ENCODE measurements at regions not wholly inside any gene's neighbourhood (a gene's known extent, or its start where the extent isn't known, plus 50 kb on each side); places are given as distances from the start of the nearest gene placed in this dataset.
"Not testable (repeated sequence)": the region's sequence is repeated elsewhere in the genome, so short reads cannot be mapped to it uniquely, and the experiment has no call there.

DNA sequence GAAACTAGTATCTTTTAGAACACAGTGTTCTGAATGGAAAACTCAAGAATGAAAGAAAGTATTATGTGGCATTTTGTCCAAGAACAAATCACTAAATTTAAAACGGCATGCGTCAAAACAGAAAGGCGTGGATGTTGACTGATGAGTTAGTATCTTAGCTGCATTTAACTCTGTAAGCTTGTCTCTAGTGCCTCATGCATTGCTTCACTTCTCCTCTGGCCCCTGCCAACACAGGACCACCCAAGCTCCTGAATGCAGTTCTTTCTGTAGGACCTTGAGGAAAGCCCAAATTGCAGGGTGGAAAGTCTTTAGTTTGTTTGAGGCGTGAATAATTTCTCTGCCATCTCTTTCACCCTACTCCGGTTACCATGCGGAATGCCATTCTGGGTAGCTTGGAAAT is 632.2 kb downstream of the COL12A1 start:
- ChIA-PET POLR2A (no interaction called here), CTCF (no interaction called here)
- DNase-seq, result no peak
- H3K27me3 Mint-ChIP-seq, result no peaks in the 10 kb centered on the region
- no peak overlapping the region for H3K4me3 Mint-ChIP-seq
- H3K36me3 Mint-ChIP-seq (ENCODE audit: low read depth), result no peaks in the 10 kb centered on the region
- H3K27ac Mint-ChIP-seq, result no peak overlapping the region
- H3K9me3 Mint-ChIP-seq, result no peaks in the 10 kb centered on the region
- H3K4me1 Mint-ChIP-seq, result no peaks in the 10 kb centered on the region

DNA sequence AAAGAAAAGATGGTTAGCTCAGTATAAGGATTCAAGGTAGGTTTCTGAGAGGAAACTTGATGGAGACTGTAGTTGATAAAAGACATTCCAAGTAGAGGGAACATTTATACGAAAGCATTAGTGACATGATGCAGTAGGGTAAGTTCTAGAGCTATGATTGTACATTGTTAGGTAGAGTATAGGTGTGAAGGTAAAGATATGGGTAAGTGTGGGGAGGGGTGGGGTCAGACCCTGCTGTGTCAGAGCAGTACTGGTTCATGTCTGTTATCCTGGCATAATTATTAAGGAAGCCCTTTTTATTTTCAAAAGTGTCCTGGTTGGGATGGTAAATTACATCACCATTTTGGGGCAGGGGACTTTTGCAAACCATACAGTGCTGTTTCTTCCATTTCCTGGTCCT is 635.8 kb downstream of the COL12A1 start:
- H3K4me3 Mint-ChIP-seq, result no peak overlapping the region
- H3K4me1 Mint-ChIP-seq, result no peaks in the 10 kb centered on the region
- ChIA-PET POLR2A (no interaction called here), CTCF (no interaction called here)
- no peak overlapping the region for H3K27ac Mint-ChIP-seq
- no peaks in the 10 kb centered on the region for H3K27me3 Mint-ChIP-seq
- no peak for DNase-seq
- no peaks in the 10 kb centered on the region for H3K9me3 Mint-ChIP-seq
- no peaks in the 10 kb centered on the region for H3K36me3 Mint-ChIP-seq (ENCODE audit: low read depth)

DNA sequence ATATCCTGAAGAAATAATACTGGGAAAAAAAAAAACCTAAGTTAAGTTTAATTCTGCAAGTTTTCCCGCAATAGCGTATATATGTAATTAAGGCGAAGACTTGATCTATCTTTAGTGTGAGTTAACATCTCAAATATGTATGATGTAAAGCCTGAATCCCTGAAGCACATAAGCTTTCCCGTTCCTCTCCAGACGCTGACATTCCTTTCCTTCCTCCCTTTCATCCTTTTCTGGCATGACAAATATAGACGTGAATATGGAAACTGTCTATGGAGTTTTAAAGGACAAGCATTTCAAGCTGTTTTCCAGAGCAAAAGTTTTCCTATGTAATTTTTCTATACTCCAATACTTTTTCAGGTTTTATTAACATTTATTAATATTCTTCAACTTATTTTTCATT is 637.0 kb downstream of the COL12A1 start:
- no peaks in the 10 kb centered on the region for H3K4me1 Mint-ChIP-seq
- H3K27ac Mint-ChIP-seq, result no peak overlapping the region
- DNase-seq, result no peak
- no peaks in the 10 kb centered on the region for H3K27me3 Mint-ChIP-seq
- ChIA-PET POLR2A (no interaction called here), CTCF (no interaction called here)
- no peaks in the 10 kb centered on the region for H3K36me3 Mint-ChIP-seq (ENCODE audit: low read depth)
- H3K9me3 Mint-ChIP-seq, result no peaks in the 10 kb centered on the region
- no peak overlapping the region for H3K4me3 Mint-ChIP-seq

DNA sequence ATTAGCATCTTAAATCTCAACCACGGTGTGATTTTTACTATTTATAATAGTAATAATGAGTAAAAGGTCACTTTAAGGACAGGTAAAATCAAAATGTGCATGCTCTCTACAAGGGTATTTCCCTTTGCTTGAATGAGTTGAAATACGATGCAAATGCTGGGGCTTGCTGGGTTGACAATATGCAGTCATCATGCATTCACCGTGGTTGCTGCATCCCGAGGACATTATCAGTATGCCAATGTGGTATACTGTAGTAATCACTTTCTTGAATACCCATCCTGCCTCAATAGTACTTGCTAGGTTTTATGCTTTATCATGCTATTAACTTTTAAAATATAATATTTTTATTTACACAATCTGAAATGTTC is 637.9 kb downstream of the COL12A1 start:
- H3K27ac Mint-ChIP-seq; H3K36me3 Mint-ChIP-seq (ENCODE audit: low read depth); H3K9me3 Mint-ChIP-seq; CTCF ChIA-PET; H3K4me1 Mint-ChIP-seq; H3K4me3 Mint-ChIP-seq; H3K27me3 Mint-ChIP-seq; POLR2A ChIA-PET; DNase-seq: not testable (repeated sequence)

DNA sequence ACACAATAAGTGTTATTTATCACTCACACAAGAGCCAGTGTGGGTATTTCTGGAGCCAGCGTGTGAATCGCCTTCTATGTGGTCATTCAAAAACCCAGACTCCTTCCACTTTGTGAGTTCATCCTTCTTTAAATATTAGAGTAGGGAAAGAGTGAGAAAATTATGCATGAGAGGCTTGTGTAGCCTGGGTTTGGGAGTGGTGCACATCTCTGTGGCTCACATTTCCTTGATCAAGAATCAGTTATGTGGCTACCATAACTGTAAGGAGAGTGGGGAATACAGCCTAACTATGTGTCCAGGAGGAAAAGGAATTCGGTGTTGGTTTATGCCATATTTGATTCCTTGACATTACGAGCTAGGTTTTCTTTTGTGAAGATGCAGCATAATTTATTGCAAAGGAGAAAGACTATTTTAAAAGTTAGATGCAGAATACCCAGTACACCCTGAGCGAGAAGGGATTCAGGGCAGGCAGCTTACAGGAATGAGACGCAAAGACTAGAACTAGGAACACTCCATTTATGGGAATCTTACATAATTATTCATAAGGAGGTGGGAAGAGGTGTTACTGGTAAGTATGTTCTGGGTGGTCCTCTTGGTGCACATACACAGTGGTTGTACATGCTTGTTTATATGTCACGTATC is 638.5 kb downstream of the COL12A1 start:
- Mint-ChIP-seq H3K9me3 (no peaks in the 10 kb centered on the region), H3K27me3 (no peaks in the 10 kb centered on the region), H3K27ac (no peak overlapping the region), H3K36me3 (ENCODE audit: low read depth) (no peaks in the 10 kb centered on the region), H3K4me3 (no peak overlapping the region), H3K4me1 (no peaks in the 10 kb centered on the region)
- ChIA-PET POLR2A (no interaction called here), CTCF (no interaction called here)
- no peak for DNase-seq

DNA sequence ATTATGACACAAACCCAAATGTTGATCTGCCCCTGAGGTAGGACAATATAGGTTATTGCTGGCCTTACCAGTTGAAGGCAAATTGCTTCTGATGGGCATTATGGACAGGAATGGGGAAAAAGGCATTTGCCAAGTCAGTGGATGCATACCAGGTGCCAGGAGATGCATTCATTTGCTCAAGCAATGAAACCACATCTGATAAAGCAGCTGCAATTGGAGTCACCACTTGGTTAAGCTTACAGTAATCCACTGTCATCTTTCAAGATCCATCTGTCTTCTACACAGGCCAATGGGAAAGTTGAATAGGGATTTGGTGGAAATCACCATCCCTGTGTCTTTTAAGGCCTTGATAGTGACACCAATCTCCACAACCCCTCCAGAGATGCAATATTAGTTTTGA is 648.6 kb downstream of the COL12A1 start:
- Mint-ChIP-seq H3K27ac (no peak overlapping the region), H3K36me3 (ENCODE audit: low read depth) (no peaks in the 10 kb centered on the region), H3K9me3 (peaks cover 7% of the 10 kb centered on the region), H3K27me3 (no peaks in the 10 kb centered on the region), H3K4me1 (no peaks in the 10 kb centered on the region), H3K4me3 (no peak overlapping the region)
- ChIA-PET POLR2A (no interaction called here), CTCF (no interaction called here)
- DNase-seq, result no peak

DNA sequence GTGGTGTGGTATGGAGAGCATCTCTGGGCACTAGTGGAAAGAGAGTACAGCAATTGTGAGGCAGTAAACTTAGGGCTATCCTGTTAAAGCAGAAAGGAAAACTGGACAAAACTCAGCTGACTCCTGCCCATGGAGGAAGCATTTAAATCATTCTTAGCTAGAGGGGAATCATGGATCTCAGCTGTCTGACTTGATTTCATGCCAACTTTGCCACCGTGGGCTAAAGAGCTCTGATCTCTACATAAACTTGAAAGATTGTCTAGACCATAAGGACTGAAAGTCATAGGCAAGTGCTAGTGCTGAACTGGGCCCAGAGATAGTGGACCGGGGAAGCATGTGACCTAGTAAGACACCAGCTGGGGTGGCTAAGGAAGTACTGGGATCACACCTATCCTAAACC is 651.8 kb downstream of the COL12A1 start:
- CTCF ChIA-PET, result no interaction called here
- Mint-ChIP-seq H3K36me3 (ENCODE audit: low read depth) (no peaks in the 10 kb centered on the region), H3K4me3 (no peak overlapping the region), H3K4me1 (no peaks in the 10 kb centered on the region), H3K27ac (no peak overlapping the region), H3K9me3 (peaks cover 7% of the 10 kb centered on the region), H3K27me3 (no peaks in the 10 kb centered on the region)
- POLR2A ChIA-PET, result no interaction called here
- DNase-seq, result no peak

DNA sequence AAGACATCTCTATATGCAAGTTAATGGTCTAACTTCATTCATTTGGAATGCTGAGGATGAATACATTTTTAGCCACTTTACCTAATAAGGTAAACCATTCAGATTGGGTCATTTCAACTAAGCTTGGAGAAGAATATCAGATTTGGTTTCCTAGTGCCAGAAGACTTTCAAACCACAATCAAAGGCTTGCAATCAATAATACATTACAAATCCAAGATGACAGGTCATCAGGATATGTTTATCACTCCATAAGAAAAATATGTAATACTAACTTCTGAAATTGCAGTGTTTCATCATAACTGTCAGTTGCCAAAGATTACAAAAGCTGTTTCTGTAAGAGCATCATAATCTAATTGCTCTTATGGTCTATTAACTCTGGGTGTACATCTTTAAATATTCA is 654.0 kb downstream of the COL12A1 start:
- Mint-ChIP-seq H3K27me3 (no peaks in the 10 kb centered on the region), H3K36me3 (ENCODE audit: low read depth) (no peaks in the 10 kb centered on the region), H3K9me3 (peaks cover 10% of the 10 kb centered on the region), H3K4me1 (no peaks in the 10 kb centered on the region), H3K27ac (no peak overlapping the region), H3K4me3 (no peak overlapping the region)
- DNase-seq, result no peak
- CTCF ChIA-PET, result no interaction called here
- POLR2A ChIA-PET, result no interaction called here

DNA sequence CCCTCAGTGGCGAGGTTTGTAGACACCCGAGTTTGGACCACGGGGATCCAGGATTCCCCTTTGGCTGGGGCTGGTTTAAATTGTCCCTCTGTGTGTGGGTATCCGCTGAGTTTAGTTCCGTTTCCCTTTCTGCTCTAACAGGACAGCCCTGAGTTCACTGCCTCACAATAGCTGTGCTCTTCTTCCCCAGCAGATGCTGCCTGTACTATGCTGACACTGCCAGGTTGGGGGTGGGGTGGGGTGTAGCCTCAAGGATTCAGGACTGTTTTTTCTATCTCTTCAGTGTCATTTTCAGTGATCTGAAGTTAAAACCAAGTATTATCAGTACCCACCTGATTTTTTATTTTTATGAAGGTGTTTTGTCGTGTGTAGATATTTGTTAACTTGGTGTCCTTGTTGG is 655.0 kb downstream of the COL12A1 start:
- H3K27ac Mint-ChIP-seq, result no peak overlapping the region
- POLR2A ChIA-PET, result no interaction called here
- no peak for DNase-seq
- H3K36me3 Mint-ChIP-seq (ENCODE audit: low read depth), result no peaks in the 10 kb centered on the region
- no peak overlapping the region for H3K4me3 Mint-ChIP-seq
- CTCF ChIA-PET, result no interaction called here
- H3K27me3 Mint-ChIP-seq, result no peaks in the 10 kb centered on the region
- no peaks in the 10 kb centered on the region for H3K4me1 Mint-ChIP-seq
- peaks cover 8% of the 10 kb centered on the region for H3K9me3 Mint-ChIP-seq

DNA sequence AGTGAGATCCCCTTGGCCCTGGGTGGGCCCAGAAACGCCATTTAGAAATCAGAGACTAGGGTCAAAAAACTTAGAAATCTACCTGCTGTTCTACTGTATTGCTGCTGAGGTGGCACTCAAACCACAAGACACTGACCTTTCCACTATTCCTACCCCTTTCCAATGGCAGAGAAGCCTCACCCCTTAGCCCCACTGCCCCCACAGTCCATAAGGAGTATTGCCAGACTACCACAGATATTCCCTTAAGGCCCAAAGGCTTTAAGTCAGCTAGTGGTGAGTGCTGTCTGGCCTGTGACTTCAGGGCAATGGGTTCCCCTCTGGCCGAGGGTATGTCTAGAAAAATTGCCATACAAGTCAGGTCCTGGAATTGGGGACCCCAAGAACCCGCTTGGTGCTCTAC is 656.1 kb downstream of the COL12A1 start:
- Mint-ChIP-seq H3K27ac (no peak overlapping the region), H3K4me1 (no peaks in the 10 kb centered on the region), H3K9me3 (peaks cover 7% of the 10 kb centered on the region), H3K27me3 (no peaks in the 10 kb centered on the region), H3K4me3 (no peak overlapping the region), H3K36me3 (ENCODE audit: low read depth) (no peaks in the 10 kb centered on the region)
- POLR2A ChIA-PET, result no interaction called here
- no peak for DNase-seq
- CTCF ChIA-PET, result no interaction called here

DNA sequence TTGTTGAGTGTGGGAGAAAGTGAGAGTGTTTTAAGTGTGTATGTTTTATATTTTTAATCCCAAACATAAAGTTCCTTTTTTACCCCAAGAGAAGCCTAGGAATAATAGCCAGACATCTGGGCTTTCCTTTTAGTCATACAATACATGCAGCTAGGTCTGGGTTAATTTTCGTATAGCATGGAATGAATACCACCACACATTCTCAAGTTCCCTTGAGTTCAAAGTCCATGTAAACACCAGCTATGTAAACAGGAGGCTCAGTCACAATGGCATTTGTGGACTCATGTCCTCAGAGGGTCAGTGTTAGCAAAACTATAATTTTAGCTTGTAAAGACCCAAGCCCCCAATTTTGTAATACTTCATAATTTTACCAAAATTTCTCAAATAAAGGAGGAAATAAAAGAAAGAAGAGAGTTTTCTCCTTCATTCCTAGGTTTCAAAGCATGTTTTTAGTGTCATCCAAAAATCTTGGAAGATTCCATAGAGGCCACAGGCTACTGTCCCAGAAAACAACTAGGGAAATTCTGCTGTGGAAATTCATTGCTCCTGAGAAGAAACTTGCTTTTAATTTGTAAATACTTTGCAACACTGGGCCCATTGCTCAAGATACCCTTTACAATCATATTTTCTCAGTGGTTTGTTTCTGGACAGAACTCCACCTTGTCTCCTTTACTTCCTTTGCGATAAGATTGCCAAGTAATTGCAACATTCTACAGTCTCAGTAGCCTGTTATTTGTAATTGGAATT is 671.2 kb downstream of the COL12A1 start:
- Mint-ChIP-seq H3K9me3 (no peaks in the 10 kb centered on the region), H3K27ac (no peak overlapping the region), H3K27me3 (no peaks in the 10 kb centered on the region), H3K4me3 (no peak overlapping the region), H3K4me1 (no peaks in the 10 kb centered on the region), H3K36me3 (ENCODE audit: low read depth) (no peaks in the 10 kb centered on the region)
- CTCF ChIA-PET, result no interaction called here
- no peak for DNase-seq
- POLR2A ChIA-PET, result no interaction called here

DNA sequence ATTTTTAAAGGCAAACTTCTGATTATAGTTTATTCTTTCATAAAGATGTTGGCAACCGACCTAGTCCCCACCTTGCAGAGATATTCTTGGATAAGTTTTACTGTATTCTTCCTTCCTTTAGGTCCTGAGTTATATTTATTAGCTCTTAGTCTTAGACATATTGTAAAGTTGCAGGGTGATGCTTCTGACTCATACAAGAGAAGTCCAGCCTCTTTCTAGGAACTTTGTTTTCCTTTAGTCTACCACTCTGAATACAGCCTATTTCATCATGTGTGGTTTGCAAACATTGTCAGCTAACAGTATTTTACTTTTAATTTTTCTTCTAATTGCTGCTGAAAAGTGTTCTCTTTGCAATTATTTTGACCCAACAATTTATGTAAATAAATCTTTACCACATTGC is 686.7 kb downstream of the COL12A1 start:
- no peak for DNase-seq
- POLR2A ChIA-PET, result no interaction called here
- Mint-ChIP-seq H3K36me3 (ENCODE audit: low read depth) (no peaks in the 10 kb centered on the region), H3K27me3 (no peaks in the 10 kb centered on the region), H3K4me3 (no peak overlapping the region), H3K4me1 (no peaks in the 10 kb centered on the region), H3K27ac (no peak overlapping the region), H3K9me3 (no peaks in the 10 kb centered on the region)
- CTCF ChIA-PET, result no interaction called here

DNA sequence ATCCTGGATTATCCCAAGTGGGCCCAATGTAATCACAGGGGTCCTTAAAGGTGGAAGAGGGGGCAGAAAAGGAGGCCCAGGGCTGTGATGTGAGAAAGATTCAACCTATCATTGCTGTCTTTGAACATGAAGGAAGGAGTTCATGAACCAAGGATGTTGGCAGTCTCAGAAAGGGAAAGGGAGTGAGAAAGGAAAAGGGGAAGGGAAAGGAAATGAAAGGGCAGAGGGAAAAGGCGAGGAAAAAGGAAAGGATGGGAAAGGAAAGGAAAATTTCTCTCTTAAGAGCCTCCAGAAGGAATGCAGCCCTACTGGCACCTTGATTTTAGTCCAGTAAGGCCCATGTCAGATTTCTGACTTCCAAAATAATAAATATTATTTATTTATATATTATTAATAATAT is 687.8 kb downstream of the COL12A1 start:
- Mint-ChIP-seq H3K4me3 (no peak overlapping the region), H3K36me3 (ENCODE audit: low read depth) (no peaks in the 10 kb centered on the region), H3K27me3 (no peaks in the 10 kb centered on the region), H3K4me1 (no peaks in the 10 kb centered on the region), H3K27ac (no peak overlapping the region), H3K9me3 (no peaks in the 10 kb centered on the region)
- no peak for DNase-seq
- CTCF ChIA-PET, result no interaction called here
- POLR2A ChIA-PET, result no interaction called here

DNA sequence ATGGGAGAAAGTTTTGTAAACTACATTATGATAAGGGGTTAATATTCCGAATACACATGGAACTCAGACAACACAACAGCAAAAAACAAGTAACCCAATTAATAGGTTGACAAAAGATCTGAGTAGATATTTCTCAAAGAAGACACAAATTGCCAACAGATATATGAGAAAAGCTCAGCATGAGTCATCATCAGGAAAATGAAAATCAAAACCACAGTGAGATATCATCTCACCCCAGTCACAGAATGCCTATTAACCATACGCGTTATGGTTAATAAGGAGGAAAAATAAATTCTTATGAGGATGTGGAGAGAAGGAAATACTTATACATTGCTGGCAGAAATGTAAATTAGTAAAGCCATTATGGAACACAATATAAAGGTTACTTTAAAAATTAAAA is 695.0 kb downstream of the COL12A1 start:
- Mint-ChIP-seq H3K4me1 (no peaks in the 10 kb centered on the region), H3K36me3 (ENCODE audit: low read depth) (no peaks in the 10 kb centered on the region)

More for the DNA sequence above, 695.0 kb downstream of the COL12A1 start:
- Mint-ChIP-seq H3K9me3 (peaks cover 8% of the 10 kb centered on the region), H3K4me3 (no peak overlapping the region), H3K27me3 (no peaks in the 10 kb centered on the region), H3K27ac (no peak overlapping the region)
- ChIA-PET POLR2A (no interaction called here), CTCF (no interaction called here)
- no peak for DNase-seq

All from activated CD4-positive, alpha-beta memory T cell treated with anti-CD3 and anti-CD28 coated beads, Interleukin-2, amount 10 ng/mL, durations not matched to agents 7 days and 5 days (primary cell).